GM21515 (cell line): ENCODE measurements at regions not wholly inside any gene's neighbourhood (a gene's known extent, or its start where the extent isn't known, plus 50 kb on each side); places are given as distances from the start of the nearest gene placed in this dataset.
"Not testable (repeated sequence)": the region's sequence is repeated elsewhere in the genome, so short reads cannot be mapped to it uniquely, and the experiment has no call there.

Source experiments
- ATAC-seq: cut with Tn5 transposase; IDR thresholded peaks from one replicate; pipeline ENCODE4 v1.9.1; 2021; ENCODE audit not compliant: unreplicated experiment

GRCh38 chr10:117746541-117747448, 204.2 kb downstream of the EMX2 start:
- ATAC-seq: no peak

GRCh38 chr10:117747636-117748035, 205.1 kb downstream of the EMX2 start:
- no peak for ATAC-seq

- no peak for ATAC-seq
These were observed 205.5 kb downstream of the EMX2 start for GRCh38 chr10:117748058-117748457.

- ATAC-seq: no peak
These were observed 208.1 kb downstream of the EMX2 start for GRCh38 chr10:117750616-117751015.

- ATAC-seq: no peak
These were observed 208.7 kb downstream of the EMX2 start for GRCh38 chr10:117751259-117751658.

- no peak for ATAC-seq
These were observed 209.6 kb downstream of the EMX2 start for GRCh38 chr10:117752103-117752502.

- ATAC-seq: no peak
These were observed 212.5 kb downstream of the EMX2 start for GRCh38 chr10:117754770-117755658.

GRCh38 chr10:117755659-117756014, 213.1 kb downstream of the EMX2 start:
- no peak for ATAC-seq

GRCh38 chr10:117757086-117757720, 214.7 kb downstream of the EMX2 start:
- ATAC-seq: no peak

- ATAC-seq: no peak
These were observed 216.7 kb downstream of the EMX2 start for GRCh38 chr10:117759266-117759665.

- no peak for ATAC-seq
These were observed 219.1 kb downstream of the EMX2 start for GRCh38 chr10:117761695-117762094.

- no peak for ATAC-seq
These were observed 219.7 kb downstream of the EMX2 start for GRCh38 chr10:117762126-117762818.

GRCh38 chr10:117762819-117763172, 220.2 kb downstream of the EMX2 start:
- no peak for ATAC-seq

GRCh38 chr10:117763528-117763927, 221.0 kb downstream of the EMX2 start:
- ATAC-seq: no peak

- no peak for ATAC-seq
These were observed 225.9 kb downstream of the EMX2 start for GRCh38 chr10:117768333-117769042.

GRCh38 chr10:117775526-117775925, 233.0 kb downstream of the EMX2 start:
- ATAC-seq: no peak

- not testable (repeated sequence) for ATAC-seq
These were observed 234.7 kb downstream of the EMX2 start for GRCh38 chr10:117777222-117777621.

GRCh38 chr10:117778241-117778640, 235.7 kb downstream of the EMX2 start:
- no peak for ATAC-seq

- ATAC-seq: no peak
These were observed 237.9 kb downstream of the EMX2 start for GRCh38 chr10:117780411-117780810.

- no peak for ATAC-seq
These were observed 238.8 kb downstream of the EMX2 start for GRCh38 chr10:117781216-117781831.
